ENCODE measurements at regions not wholly inside any gene's neighbourhood (a gene's known extent, or its start where the extent isn't known, plus 50 kb on each side); places are given as distances from the start of the nearest gene placed in this dataset.

DNA sequence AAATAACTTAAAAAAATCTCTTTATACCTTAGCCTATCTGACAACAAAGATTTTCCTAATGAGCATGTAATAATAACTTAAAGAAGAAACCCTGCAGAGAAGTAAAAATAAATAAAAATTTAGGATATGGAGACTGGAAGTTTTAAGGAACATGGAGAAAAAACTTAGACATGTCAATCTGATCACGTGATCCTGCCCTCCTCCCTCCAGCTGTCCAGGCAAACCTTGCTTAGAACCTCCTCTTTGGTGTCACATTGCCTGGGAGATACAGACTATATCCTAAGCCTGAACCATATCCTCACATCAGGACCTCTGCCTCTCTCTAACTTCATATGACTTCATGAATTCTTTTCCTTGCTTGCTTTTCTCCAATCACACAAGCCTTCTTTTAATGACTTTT lies 275.5 kb downstream of the CNTN3 start:
- POLR2A ChIA-PET: no interaction called here
- H3K4me2 ChIP-seq: no peak overlapping the region
- DNase-seq: no peak
- H3K79me2 ChIP-seq (ENCODE audit: insufficient read depth): no peaks in the 10 kb centered on the region
- H3K36me3 ChIP-seq (replicated peaks in 1 of 2; ENCODE audit: control insufficient read depth in 1 of 2, insufficient read depth in 2 of 2, low read length in 1 of 2): no peaks in the 10 kb centered on the region
- no peaks in the 10 kb centered on the region for H3K27me3 ChIP-seq (ENCODE audit: insufficient read depth)
- no peak for TF ChIP-seq MEF2A (IDR thresholded peaks at IDR 0.05; ENCODE audit: borderline replicate concordance, low read depth)
- no peak for TF ChIP-seq NRF1 (IDR thresholded peaks at IDR 0.05; ENCODE audit: low read depth, low read length)
- no peak for TF ChIP-seq RFX5 (IDR thresholded peaks at IDR 0.05; ENCODE audit: low read length)
- TF ChIP-seq RAD21 (IDR thresholded peaks at IDR 0.05; ENCODE audit: low read length): no peak
- no peak for TF ChIP-seq RCOR1 (IDR thresholded peaks at IDR 0.05; ENCODE audit: low read length)
- TF ChIP-seq RXRA (IDR thresholded peaks at IDR 0.05; ENCODE audit: borderline replicate concordance, low read depth): no peak
- no peak for TF ChIP-seq ELF1 (IDR thresholded peaks at IDR 0.05)
- TF ChIP-seq YY1 (IDR thresholded peaks at IDR 0.05; ENCODE audit: low read depth): no peak
- no peak for TF ChIP-seq TEAD4 (IDR thresholded peaks at IDR 0.05; ENCODE audit: borderline replicate concordance, insufficient read depth)
- TF ChIP-seq, protein P1, sequence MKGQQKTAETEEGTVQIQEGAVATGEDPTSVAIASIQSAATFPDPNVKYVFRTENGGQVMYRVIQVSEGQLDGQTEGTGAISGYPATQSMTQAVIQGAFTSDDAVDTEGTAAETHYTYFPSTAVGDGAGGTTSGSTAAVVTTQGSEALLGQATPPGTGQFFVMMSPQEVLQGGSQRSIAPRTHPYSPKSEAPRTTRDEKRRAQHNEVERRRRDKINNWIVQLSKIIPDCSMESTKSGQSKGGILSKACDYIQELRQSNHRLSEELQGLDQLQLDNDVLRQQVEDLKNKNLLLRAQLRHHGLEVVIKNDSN (IDR thresholded peaks at IDR 0.05; ENCODE audit: borderline replicate concordance, low read depth): no peak
- TF ChIP-seq CHD2 (IDR thresholded peaks at IDR 0.05; ENCODE audit: low read length, partially characterized antibody): no peak
- TF ChIP-seq EP300 (IDR thresholded peaks at IDR 0.05; ENCODE audit: borderline replicate concordance in 1 of 2, low read depth in 1 of 2, low read length in 1 of 2): no peak
- TF ChIP-seq, protein P2, sequence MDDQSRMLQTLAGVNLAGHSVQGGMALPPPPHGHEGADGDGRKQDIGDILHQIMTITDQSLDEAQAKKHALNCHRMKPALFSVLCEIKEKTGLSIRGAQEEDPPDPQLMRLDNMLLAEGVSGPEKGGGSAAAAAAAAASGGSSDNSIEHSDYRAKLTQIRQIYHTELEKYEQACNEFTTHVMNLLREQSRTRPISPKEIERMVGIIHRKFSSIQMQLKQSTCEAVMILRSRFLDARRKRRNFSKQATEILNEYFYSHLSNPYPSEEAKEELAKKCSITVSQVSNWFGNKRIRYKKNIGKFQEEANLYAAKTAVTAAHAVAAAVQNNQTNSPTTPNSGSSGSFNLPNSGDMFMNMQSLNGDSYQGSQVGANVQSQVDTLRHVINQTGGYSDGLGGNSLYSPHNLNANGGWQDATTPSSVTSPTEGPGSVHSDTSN (IDR thresholded peaks at IDR 0.05): no peak
- no peak for TF ChIP-seq TAF1 (IDR thresholded peaks at IDR 0.05; ENCODE audit: borderline replicate concordance, low read depth, low read length)
- TF ChIP-seq FOXM1 (IDR thresholded peaks at IDR 0.05; ENCODE audit: low read depth): no peak
- TF ChIP-seq SMC3 (IDR thresholded peaks at IDR 0.05; ENCODE audit: low read depth, low read length): no peak
- TF ChIP-seq EZH2phosphoT487 (IDR thresholded peaks at IDR 0.05; ENCODE audit: borderline replicate concordance, low read depth): no peak
- H3K9me3 ChIP-seq: no peaks in the 10 kb centered on the region
- H3K9ac ChIP-seq: no peak overlapping the region
- 39% methylated on average over 1 of the region's 1 CpG for WGBS (ENCODE audit: low lambda C conversion rate)
- H3K4me3 ChIP-seq (ENCODE audit: low read depth in 2 of 2, low read length in 1 of 2): no peak overlapping the region
- no peak overlapping the region for H2AFZ ChIP-seq (ENCODE audit: low read depth)
- no peak overlapping the region for H3K27ac ChIP-seq (ENCODE audit: low read depth in 2 of 2, low read length in 1 of 2)
- H3K9me2 ChIP-seq: no peaks in the 10 kb centered on the region
- H3F3A ChIP-seq (replicated peaks; ENCODE audit: insufficient read depth): no peaks in the 10 kb centered on the region
- CTCF ChIA-PET: interaction anchor here (1.2 kb wide), 1 partner anchor 71 kb away, joined by 3 read pairs; no protein-coding TSS in a partner anchor
- H3K4me1 ChIP-seq (ENCODE audit: control insufficient read depth in 1 of 2, insufficient read depth in 2 of 2, low read depth in 1 of 2, low read length in 1 of 2): no peaks in the 10 kb centered on the region
- no peaks in the 10 kb centered on the region for H4K20me1 ChIP-seq (ENCODE audit: insufficient read depth)

DNA sequence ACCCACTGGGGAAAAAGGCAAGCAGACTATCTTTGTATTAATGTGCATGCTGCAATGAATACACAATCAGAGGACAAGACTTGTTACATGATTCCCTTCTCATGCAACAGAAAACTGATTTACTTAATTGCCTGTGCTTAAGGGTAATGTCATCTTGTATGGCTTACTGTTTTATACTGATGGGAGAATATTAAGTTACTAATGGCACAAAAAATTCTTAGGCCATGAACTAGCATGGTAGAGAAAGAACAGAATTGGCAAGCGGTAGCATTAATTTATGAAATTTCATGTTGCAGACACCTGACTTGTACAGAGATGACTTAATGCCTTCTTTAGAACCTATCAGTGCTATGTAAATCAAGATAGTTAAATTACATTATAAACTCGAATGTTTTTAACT lies 282.3 kb downstream of the CNTN3 start:
- no peaks in the 10 kb centered on the region for H3K9me3 ChIP-seq
- no peak for DNase-seq
- 29% methylated on average over 2 of the region's 2 CpGs for WGBS (ENCODE audit: low lambda C conversion rate)
- H3K4me2 ChIP-seq: no peak overlapping the region
- no peaks in the 10 kb centered on the region for H3K27me3 ChIP-seq (ENCODE audit: insufficient read depth)
- ChIA-PET CTCF (no interaction called here), POLR2A (no interaction called here)
- no peak overlapping the region for H3K4me3 ChIP-seq (ENCODE audit: low read depth in 2 of 2, low read length in 1 of 2)
- H3K4me1 ChIP-seq (ENCODE audit: control insufficient read depth in 1 of 2, insufficient read depth in 2 of 2, low read depth in 1 of 2, low read length in 1 of 2): peaks cover 0 to 11% of the 10 kb centered on the region in 2 experiments; a peak in 2 of 4 replicates
- H3F3A ChIP-seq (replicated peaks; ENCODE audit: insufficient read depth): no peaks in the 10 kb centered on the region
- no peak overlapping the region for H2AFZ ChIP-seq (ENCODE audit: low read depth)
- H4K20me1 ChIP-seq (ENCODE audit: insufficient read depth): no peaks in the 10 kb centered on the region
- H3K36me3 ChIP-seq (replicated peaks in 1 of 2; ENCODE audit: control insufficient read depth in 1 of 2, insufficient read depth in 2 of 2, low read length in 1 of 2): no peaks in the 10 kb centered on the region
- peak overlapping the region in 1 of 2 experiments; percentile 43; a peak in 1 of 4 replicates for H3K27ac ChIP-seq (ENCODE audit: low read depth in 2 of 2, low read length in 1 of 2)
- no peaks in the 10 kb centered on the region for H3K79me2 ChIP-seq (ENCODE audit: insufficient read depth)
- H3K9me2 ChIP-seq: no peaks in the 10 kb centered on the region
- no peak overlapping the region for H3K9ac ChIP-seq
- TF ChIP-seq, protein P2 (IDR thresholded peaks at IDR 0.05): no peak
- no peak for TF ChIP-seq SMC3 (IDR thresholded peaks at IDR 0.05; ENCODE audit: low read depth, low read length)
- TF ChIP-seq FOXM1 (IDR thresholded peaks at IDR 0.05; ENCODE audit: low read depth): no peak
- no peak for TF ChIP-seq EP300 (IDR thresholded peaks at IDR 0.05; ENCODE audit: borderline replicate concordance in 1 of 2, low read depth in 1 of 2, low read length in 1 of 2)
- TF ChIP-seq RFX5 (IDR thresholded peaks at IDR 0.05; ENCODE audit: low read length): no peak
- TF ChIP-seq, protein P3, sequence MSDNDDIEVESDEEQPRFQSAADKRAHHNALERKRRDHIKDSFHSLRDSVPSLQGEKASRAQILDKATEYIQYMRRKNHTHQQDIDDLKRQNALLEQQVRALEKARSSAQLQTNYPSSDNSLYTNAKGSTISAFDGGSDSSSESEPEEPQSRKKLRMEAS (IDR thresholded peaks at IDR 0.05; ENCODE audit: low read depth): no peak
- TF ChIP-seq NFIC (IDR thresholded peaks at IDR 0.05; ENCODE audit: borderline replicate concordance): no peak
- no peak for TF ChIP-seq EZH2phosphoT487 (IDR thresholded peaks at IDR 0.05; ENCODE audit: borderline replicate concordance, low read depth)
- TF ChIP-seq TEAD4 (IDR thresholded peaks at IDR 0.05; ENCODE audit: borderline replicate concordance, insufficient read depth): no peak
- no peak for TF ChIP-seq GATA2 (CRISPR knock-in tag; IDR thresholded peaks at IDR 0.05)
- TF ChIP-seq GABPA (IDR thresholded peaks at IDR 0.05; ENCODE audit: low read depth): no peak
- TF ChIP-seq POLR2AphosphoS5 (IDR thresholded peaks at IDR 0.05; ENCODE audit: low read depth, low read length): no peak
- TF ChIP-seq SIN3A (IDR thresholded peaks at IDR 0.05; ENCODE audit: borderline replicate concordance, low read depth, low read length): no peak
- TF ChIP-seq CHD2 (IDR thresholded peaks at IDR 0.05; ENCODE audit: low read length, partially characterized antibody): no peak
- no peak for TF ChIP-seq FOSL2 (IDR thresholded peaks at IDR 0.05; ENCODE audit: borderline replicate concordance, low read depth)
- TF ChIP-seq, protein P4, sequence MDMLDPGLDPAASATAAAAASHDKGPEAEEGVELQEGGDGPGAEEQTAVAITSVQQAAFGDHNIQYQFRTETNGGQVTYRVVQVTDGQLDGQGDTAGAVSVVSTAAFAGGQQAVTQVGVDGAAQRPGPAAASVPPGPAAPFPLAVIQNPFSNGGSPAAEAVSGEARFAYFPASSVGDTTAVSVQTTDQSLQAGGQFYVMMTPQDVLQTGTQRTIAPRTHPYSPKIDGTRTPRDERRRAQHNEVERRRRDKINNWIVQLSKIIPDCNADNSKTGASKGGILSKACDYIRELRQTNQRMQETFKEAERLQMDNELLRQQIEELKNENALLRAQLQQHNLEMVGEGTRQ (IDR thresholded peaks at IDR 0.05; ENCODE audit: borderline replicate concordance, low read depth, low read length): no peak
- no peak for TF ChIP-seq JUND (IDR thresholded peaks at IDR 0.05)
